ENCODE measurements at regions not wholly inside any gene's neighbourhood (a gene's known extent, or its start where the extent isn't known, plus 50 kb on each side); places are given as distances from the start of the nearest gene placed in this dataset.

DNA sequence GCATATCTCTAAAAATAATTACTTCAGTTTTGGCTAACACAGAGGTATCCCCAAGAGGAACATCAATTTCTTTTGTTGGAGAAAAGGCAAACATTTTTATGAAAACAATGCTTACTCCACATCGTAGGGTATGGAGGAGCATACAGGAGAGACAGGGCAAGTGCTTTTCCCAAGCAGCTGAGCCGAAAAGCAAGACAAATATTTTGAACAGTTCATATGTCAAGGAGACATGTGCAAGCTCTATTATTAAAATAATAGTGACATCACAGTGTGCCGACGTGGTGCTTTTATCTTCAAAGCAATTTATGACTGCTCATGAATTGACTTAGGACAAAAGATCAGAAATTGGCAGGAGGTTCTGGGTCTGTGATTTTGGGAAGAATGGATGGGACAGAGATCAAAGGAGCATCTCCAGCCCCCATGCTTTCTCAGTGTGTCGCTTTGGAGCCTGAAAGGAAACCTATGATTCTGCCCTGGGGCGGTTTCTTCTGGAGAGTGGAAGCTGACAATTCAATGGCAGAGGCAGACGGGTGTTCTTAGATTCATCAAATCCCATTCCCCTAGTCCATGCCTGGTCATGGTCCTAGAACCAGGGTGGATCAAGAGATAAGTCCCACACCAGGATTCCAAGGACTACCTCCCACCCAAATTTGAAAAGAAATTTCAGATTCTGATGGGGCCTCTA is 97.1 kb downstream of the JCAD start:
- no peak for DNase-seq

DNA sequence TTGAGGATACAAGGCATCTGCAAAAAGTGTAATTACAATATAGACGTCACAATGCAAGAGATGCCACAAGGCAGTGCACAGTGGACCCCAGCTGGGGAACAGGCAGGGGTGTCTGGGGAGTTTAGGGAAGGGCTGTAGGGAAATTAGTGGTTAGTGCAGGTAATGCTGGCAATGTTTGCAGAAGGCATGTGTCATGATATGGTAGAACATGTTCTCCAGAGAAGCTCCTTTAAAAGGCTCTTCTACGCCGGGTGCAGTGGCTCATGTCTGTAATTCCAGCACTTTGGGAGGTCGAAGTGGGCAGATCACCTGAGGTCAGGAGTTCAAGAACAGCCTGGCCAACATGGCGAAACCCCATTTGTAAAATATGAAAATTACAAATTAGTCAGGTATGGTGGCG is 98.0 kb downstream of the JCAD start:
- DNase-seq = no peak

DNA sequence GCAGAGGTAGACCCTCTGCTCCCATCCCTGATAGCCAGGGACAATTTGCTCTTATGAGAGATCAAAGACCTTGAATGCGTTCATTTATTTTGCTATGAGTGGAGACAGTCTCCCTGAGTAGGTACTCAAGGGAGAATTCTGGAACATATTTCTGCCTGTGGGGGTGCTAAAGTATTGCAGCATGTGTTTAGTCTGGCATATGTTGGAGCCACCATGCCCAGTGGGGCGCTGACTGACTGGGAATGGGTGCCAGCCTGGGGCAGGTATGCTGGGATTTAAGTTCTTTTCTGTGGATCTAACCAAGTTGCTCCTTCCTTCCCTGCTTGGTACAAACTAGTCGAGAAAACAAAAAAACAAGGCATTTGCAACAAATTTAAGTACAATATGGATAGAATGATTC is 99.1 kb downstream of the JCAD start:
- no peak for DNase-seq

DNA sequence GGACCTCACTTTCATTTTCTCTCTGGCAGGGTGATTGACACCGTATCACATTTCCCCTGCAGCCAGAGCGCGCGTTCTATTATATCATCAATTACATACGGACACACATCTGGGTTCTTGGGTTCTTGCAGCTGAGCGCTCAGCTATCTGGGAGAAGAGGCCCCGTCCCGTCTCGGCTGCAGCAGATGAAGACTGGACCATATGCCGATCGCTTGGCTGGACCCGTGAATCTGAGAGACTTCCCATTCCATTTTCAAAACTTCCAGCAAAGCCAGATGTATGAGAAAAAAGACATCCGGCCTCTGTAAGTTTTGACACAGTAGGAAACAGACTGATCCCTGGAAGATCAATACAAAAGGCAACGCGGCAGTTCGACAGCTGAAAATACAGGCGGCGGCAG is 99.8 kb downstream of the JCAD start:
- no peak for DNase-seq

DNA sequence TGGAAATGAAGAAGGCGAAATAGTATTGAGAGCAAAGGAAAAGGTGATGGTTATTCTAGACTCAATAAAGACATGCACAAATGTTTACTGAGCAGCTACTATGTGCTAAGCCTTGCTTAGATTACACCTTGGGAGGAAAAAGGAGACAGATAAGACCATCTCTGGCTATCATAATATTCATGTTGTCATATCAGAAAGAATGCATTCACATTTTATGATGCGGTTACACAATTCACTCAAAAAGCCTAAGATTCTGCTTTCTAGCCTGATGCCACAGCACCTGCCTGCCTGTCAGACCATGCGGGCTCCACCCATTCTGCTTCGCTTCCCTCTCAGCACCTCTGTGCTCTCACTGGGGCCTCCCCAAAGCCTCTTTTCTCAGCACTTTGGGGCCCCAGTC is 100.9 kb downstream of the JCAD start:
- no peak for DNase-seq

DNA sequence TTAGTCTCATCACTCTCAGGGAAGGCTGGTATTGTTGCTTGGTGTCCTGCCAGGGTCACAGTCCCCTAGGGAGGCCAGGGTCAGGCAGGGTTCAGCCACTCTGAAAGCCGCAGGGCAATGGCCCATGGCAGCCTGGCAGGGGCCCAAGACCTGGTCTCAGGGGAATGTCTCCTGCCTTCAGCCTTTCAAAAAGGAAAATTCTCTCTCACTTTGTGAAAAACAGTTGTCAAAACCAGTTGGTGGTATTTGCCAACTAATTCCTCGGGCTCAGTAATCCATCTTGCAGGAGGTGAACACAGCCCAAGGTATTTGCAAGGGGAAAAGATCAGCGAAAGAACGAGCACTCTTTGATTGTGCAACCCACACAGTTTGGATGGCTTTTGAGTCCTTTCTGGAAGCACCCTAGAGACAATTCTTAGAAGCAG is 101.5 kb downstream of the JCAD start:
- DNase-seq = no peak

DNA sequence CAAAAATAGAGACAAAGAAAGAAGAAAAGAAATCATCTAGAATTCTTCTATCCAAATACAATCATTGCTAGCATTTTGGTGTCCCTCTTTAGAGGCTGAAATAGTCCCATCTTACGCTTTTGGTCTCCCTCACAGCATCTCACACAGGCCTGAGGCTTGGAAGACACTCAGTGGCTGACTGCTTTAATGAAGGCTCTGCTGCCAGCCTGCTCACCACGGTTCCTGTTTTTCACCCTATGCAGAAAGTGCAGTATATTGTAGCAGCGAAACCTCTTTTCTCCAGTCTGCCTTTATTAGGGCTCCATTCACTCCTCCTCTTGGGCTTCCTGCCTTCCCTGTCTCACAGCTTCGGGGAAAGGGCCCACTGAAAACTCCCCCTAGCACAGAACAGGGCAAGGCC is 102.2 kb downstream of the JCAD start:
- no peak for DNase-seq

DNA sequence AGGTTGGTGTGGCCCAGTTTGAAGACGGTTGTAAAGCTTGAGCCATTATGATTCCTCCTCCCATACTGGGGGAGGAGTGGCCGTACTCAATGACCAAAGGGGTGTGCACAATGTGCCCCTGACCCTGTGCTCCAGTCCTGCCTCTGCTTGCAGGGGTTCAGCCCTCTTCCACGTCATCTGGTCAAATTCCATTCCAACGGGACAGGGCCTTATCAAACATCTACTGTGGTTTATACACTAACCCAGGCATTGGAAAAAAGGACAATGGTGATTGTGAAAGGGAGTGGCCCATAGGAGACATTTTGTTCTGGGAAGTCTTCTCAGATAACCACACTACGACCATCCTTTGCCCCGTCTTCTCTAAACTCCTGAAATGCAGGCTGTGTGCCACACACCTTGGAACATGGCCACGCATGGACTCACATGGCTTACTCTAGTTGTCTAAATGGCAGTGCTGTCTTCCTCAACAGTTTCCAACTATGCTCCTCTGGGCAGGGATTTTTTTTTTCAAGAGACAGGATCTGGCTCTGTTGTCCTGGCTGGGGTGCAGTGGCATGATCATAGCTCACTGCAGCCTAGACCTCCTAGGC is 103.0 kb downstream of the JCAD start:
- DNase-seq = no peak

DNA sequence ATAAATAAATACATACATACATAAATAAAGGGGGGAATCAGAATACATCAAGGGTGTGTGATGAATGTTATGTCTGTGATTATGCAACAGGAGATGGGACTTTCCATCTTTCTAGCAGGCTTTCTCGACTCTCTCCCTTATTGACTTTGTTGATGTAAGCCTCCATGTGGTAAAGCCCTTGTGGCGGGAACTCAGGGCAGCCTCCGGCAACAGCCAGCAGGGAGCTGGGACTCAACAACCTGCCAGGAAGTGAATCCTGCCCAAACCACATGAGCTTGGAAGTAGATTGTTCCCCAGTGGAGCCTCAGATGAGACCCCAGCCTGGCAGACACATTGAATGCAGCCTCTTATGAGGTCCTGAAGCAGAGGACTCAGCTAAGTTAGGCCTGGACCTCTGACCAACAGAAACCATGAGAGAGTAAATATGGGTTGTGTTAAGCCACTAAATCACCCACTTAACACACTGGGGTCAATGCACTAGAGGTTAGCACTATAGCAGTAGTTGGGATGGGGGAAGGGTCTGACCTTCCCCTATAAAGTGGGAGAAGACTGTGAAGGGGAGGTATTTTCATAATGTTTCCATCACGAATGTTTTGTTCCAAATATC is 104.0 kb downstream of the JCAD start:
- DNase-seq = no peak

DNA sequence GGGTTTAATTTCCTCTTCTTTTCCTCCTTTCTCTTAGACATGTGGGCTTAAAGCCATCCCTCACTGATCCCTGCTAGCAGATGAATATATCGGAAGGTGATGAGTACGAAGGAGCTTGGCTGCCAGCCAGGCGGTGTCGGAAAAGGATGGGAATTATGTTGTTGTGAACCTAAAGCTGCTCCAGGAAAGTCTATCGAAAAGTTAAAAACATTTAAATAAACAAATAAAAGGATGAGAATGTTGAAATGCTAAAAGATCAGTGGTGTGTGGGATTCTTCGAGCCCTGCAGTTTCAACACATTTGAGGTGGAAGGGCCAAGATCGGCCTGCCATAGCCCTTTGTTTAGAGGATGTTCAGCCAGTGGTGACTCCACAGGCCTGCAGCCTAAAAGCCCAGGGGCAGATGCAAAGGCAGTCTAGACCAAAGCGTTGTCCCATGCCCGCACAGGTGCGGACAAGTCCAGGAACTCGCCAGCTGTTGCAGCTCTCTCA is 107.9 kb downstream of the JCAD start:
- DNase-seq = no peak

DNA sequence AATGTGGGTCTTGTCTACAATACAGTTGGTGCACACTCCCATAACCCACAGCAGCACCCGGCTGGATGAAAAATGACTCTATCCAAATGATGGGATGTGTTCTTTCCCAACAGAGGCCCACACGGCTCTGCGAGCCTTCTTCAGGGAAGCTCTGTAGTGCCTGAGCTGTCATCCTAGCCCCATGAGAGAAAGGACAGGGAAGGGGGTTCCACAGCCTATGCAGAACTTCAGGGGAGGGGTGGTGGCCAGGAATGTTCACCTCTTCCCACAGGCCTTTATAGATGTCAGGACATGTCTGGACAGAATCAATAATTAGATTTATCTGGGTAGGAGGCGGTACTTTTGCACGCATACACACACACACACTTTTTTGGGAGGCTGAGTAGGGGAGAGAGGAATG is 109.0 kb downstream of the JCAD start:
- no peak for DNase-seq

DNA sequence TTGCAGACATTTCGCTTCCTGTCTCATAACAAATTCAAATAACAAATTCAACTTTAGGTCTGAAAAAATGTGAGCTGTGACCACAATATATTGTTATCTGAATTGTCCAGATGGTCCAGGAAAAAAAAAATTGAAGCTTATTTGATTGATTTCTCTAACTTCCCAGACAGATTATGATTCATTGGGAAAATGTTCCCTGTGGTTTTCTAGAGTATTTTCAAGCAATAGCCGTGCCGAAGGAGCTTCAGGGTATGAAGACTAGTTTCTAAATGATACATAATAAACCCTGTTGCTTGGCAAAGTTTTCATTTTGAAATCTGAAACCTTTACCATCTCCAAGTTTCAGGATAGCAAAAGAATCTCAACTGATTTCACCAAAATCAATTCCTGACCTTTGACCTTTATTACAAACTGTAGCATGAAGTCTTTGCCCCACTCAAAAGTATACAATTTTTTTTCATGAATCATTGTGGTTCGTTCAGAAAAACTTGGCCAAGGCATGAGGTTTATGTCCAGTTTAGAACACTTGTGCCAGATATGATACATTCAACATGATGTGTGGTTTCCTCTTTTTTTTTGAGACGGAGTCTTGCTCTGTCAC is 109.9 kb downstream of the JCAD start:
- no peak for DNase-seq

DNA sequence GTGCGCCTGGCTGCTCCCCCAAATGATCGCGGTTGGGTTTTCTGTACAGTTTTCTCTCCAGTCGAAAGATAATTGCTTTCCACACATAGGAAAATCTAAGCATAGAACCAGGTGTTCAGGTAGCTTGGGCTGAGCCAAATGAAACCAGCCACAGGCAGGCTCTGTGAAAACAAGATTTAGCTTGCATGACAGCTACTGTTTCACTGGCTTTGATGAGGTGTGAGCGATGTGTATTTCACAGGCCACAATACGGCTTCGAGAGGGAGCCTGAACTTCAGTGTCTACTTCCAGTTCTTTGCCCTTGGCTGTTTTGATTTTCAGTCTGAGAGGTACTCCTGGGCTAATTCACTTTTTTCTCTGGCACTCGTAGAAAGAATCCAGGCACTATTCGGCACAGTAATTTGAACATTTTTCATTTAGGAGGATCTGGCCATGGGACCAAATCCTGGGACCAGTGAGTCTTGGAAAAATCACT is 110.5 kb downstream of the JCAD start:
- no peak for DNase-seq

DNA sequence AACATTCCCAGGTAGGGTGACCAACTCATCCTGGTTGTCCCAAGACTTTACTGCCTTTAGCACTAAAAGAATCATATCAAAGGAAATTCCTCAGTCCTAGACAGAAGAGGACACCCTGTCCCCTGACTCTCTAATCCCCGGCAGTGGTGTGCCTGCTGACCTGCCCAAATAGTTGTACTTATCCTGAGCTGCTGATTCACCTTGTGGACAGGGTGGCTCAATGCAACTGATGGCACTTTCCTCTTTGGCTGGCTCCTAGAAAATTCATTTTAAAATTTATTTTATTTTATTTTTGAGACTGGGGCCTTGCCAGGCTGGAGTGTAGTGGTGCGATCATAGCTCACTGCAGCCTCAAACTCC is 111.7 kb downstream of the JCAD start:
- DNase-seq = no peak

DNA sequence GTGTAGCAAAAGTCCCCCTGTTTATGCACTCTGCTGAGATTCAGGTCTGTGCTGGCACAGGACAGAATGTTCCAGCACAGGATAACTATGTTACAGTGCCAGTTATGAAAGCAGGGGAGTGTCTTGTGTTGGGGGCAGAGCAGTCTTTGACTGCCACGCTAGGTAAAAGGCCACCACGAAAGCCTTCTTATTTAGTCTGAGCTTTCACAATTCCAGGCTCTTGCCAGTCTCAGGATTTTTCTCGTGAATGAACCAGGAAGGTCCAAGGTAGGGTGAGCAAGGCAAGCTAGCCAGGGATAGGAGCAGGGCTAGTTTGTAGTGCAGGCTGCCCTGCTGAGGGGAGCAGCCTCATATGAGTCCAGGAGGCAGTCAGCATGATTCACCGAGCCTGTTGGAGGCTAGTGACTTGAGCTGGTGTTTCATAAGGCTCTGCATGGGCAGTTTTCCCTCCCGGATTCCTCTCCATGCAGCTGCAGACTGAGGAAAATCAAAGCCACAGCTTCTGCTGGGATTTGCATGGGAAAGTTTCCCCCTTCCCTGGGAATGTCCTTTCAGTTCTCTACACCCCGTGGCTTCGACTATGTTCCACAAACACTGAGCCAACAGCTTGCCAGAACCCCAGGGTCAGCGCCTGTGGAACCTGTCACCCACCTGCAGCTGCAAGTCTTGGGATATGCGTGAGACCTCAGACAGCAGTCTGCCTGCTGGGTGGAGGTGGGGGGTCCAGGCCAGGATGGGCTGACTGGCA is 112.3 kb downstream of the JCAD start:
- no peak for DNase-seq

DNA sequence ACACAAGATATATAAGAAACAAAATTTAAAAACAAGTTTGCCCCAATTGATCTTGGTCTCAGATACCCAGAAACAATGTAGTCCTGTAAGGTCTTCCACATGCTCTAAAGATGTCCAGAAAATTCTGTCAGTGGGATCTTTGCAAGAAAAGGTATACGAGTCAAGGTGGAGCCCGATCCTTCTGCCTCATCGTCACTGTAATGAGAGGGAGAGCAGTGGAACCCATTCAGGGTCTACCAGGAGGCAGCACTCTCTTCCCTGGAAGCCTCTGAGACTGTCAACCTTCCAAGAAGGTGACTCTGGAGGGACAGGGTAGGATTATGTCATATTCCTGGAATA is 112.8 kb downstream of the JCAD start:
- no peak for DNase-seq

DNA sequence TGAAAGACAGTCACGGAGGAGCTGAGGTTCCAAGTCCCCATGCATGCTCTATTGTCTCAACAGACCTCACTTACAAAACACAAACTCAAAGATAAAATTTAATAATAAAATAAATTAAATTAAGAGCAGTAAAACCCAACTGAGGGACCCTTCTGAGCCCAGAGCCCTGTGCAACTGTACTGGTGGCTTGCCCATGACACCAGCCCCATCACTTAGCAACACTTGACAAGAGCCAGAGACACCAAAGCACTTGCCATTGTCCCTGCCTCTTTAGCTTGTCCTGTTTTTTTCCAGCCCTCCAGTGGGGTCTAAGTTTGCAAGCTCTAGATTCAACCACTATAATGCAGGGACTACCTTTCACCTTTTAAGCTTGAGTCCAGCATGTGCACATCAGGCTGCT is 117.9 kb downstream of the JCAD start:
- no peak for DNase-seq

DNA sequence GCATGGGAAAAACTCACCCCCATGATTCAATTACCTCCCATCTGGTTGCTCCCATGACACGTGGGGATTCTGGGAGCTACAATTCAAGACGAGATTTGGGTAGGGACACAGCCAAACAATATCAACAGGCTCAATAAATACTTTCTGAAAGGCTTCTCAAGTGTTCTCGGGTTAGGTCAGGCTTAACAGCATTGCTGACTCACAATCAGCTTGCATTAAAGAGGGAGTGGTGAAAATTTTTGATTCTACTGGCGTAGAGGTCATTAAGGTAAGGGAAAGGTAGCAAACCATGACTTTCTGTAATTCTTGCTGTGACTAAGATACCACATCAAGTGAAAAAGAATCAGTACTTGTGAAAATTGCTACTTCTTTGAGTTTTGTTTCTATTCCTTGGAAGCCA is 126.4 kb downstream of the JCAD start:
- no peak for DNase-seq

DNA sequence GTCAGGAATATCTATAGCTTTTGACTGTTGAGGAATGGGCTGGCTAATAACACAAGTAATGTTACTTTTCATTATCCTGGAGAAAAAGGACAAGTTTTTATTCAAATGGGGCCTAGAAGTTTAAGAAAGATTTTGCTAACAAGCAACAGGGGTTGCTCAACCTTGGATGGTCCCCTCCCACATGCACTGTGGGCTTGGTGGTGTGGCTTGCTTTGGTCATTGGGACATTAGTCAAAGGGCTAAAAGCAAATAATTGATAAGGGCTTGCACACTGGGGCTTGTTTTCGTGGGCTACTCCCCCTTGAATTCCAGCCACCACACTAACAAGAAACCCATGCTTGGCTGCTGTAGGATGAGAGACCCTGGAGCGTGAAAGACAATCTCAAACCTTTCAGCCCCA is 127.6 kb downstream of the JCAD start:
- DNase-seq = no peak

DNA sequence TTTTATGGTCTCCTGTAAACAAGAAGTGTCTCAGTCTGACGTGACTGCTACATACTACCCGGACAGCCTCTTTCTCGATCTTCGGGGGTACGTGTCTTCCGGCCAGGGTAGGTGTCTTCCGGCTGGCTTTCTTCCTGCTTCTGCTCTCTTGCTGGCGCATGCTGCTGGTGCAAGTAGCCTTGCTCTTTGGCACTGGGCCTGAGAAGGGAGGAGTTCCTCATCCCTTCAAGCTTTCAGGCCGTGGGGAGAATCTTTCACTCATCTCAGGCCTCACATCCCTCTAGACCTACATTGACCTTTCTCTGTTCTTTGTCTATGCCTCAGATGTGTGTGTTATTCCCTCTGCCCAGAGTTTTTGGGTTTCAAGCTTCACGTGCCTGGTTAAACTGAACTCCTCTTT is 130.4 kb downstream of the JCAD start:
- DNase-seq = no peak

DNA sequence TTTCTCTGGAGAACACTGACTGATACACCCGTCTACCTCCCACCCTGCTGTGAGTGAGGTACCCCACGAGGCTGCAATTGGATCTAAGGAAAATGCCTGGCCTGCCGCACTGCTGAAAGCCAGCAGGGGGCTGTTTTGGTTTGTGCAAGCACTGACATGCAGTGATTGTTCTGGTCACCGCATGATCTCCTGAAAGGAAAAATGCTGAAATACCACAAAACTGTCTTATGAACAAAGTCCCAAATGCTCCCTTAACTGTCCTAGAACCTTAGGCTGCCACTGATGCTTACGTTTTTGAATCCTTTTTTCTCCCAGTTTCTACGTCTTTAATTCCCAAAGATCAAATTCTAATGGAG is 132.7 kb downstream of the JCAD start:
- no peak for DNase-seq
